Cerebellar cortex (tissue), 1 donor: ENCODE measurements at regions not wholly inside any gene's neighbourhood (a gene's known extent, or its start where the extent isn't known, plus 50 kb on each side); places are given as distances from the start of the nearest gene placed in this dataset.
"Not testable (repeated sequence)": the region's sequence is repeated elsewhere in the genome, so short reads cannot be mapped to it uniquely, and the experiment has no call there.

Source experiments
- DNase-seq: peaks from one replicate; pipeline ENCODE4 v3.0.0-alpha.2; 2015; ENCODE audit warnings: low spot score

- DNase-seq: peak; percentile 23
Observed at GRCh38 chr3:161914703-161915417, 418.3 kb downstream of the OTOL1 start.

- peak; percentile 14 for DNase-seq
Observed at GRCh38 chr3:161915418-161915750, 418.8 kb downstream of the OTOL1 start.

- DNase-seq: no peak
Observed at GRCh38 chr3:161920196-161920595, 423.6 kb downstream of the OTOL1 start.

- DNase-seq: no peak
Observed at GRCh38 chr3:161925749-161926360, 429.2 kb downstream of the OTOL1 start.

GRCh38 chr3:161927131-161927530 is 430.5 kb downstream of the OTOL1 start:
- DNase-seq: no peak

GRCh38 chr3:161939918-161940620 is 443.5 kb downstream of the OTOL1 start:
- no peak for DNase-seq

- no peak for DNase-seq
Observed at GRCh38 chr3:161940621-161940965, 444.0 kb downstream of the OTOL1 start.

GRCh38 chr3:161941891-161942290 is 445.3 kb downstream of the OTOL1 start:
- no peak for DNase-seq

GRCh38 chr3:161943801-161944345 is 447.3 kb downstream of the OTOL1 start:
- not testable (repeated sequence) for DNase-seq

GRCh38 chr3:161946443-161946960 is 449.9 kb downstream of the OTOL1 start:
- DNase-seq: no peak

GRCh38 chr3:161950318-161950868 is 453.8 kb downstream of the OTOL1 start:
- DNase-seq: no peak

GRCh38 chr3:161957467-161957866 is 460.9 kb downstream of the OTOL1 start:
- no peak for DNase-seq

- DNase-seq: no peak
Observed at GRCh38 chr3:161964857-161965256, 468.2 kb downstream of the OTOL1 start.

- DNase-seq: no peak
Observed at GRCh38 chr3:161969867-161970266, 473.3 kb downstream of the OTOL1 start.

GRCh38 chr3:161975201-161975600 is 478.6 kb downstream of the OTOL1 start:
- DNase-seq: no peak

GRCh38 chr3:161977063-161977462 is 480.5 kb downstream of the OTOL1 start:
- no peak for DNase-seq

- DNase-seq: no peak
Observed at GRCh38 chr3:161977850-161978249, 481.2 kb downstream of the OTOL1 start.

GRCh38 chr3:161987933-161988332 is 491.3 kb downstream of the OTOL1 start:
- no peak for DNase-seq

GRCh38 chr3:161989012-161989411 is 492.4 kb downstream of the OTOL1 start:
- DNase-seq: no peak

GRCh38 chr3:161990036-161990435 is 493.4 kb downstream of the OTOL1 start:
- no peak for DNase-seq

GRCh38 chr3:161991901-161992540 is 495.4 kb downstream of the OTOL1 start:
- DNase-seq: no peak

- no peak for DNase-seq
Observed at GRCh38 chr3:161999846-162000245, 503.2 kb downstream of the OTOL1 start.
